Prostate gland (tissue), 2 donors: ENCODE measurements at regions not wholly inside any gene's neighbourhood (a gene's known extent, or its start where the extent isn't known, plus 50 kb on each side); places are given as distances from the start of the nearest gene placed in this dataset.

Experiments used
- DNase-seq: peaks from one replicate; pipeline ENCODE4 v3.0.0-alpha.2; 2019; ENCODE audit warnings: low spot score
- H3K27ac ChIP-seq, 2 donors: fragments of 200-600 bp; sonication (generic); 2 replicates each; pipeline ENCODE4 v1.5.1; 2017 to 2019
- H3K27me3 ChIP-seq: fragments of 200-600 bp; sonication (generic); replicated peaks from 2 replicates; pipeline ENCODE4 v1.5.1; 2019; ENCODE audit not compliant: insufficient read depth
- H3K36me3 ChIP-seq, 2 donors: fragments of 200-600 bp; sonication (generic); 1 replicate in 1 of 2; 2 replicates in 1 of 2; pipeline versions ENCODE4 v1.5.1 to v1.8.1; 2017 to 2019
- H3K4me1 ChIP-seq: fragments of 200-600 bp; sonication (generic); replicated peaks from 2 replicates; pipeline ENCODE4 v1.5.1; 2019
- H3K4me3 ChIP-seq, 2 donors: fragments of 200-600 bp; sonication (generic); 2 replicates each; pipeline ENCODE4 v1.5.1; 2017 to 2019
- H3K9me3 ChIP-seq: fragments of 200-600 bp; sonication (generic); 2 replicates; pipeline ENCODE4 v1.5.1; 2017
- POLR2A ChIP-seq: fragments of 450-650 bp; IDR thresholded peaks from one replicate; pipeline ENCODE4 v1.6.1; 2016; ENCODE audit warnings: antibody characterized with exemption, mild to moderate bottlenecking
- POLR2AphosphoS5 ChIP-seq: sonication (generic); formaldehyde crosslinking; IDR thresholded peaks from one replicate; pipeline ENCODE4 v1.6.1; 2017; ENCODE audit warnings: antibody characterized with exemption
- WGBS: methylation state at CpG from one replicate; pipeline ENCODE4 v1.1.5; 2018; 5-methylcytosine and 5-hydroxymethylcytosine counted together
- intact Hi-C: fragments of 100-400 bp; cut with DNase I; formaldehyde crosslinking; loops from one replicate; pipeline ENCODE4 v1.14.2; 2022
- TF ChIP-seq, protein P1 (sequence below), 4 experiments: fragments of 200-600 bp in 2 of 4; fragments of 450-650 bp in 2 of 4; sonication (generic) in 2 of 4; IDR thresholded peaks; 1 replicate in 3 of 4; 2 replicates in 1 of 4; pipeline ENCODE4 v1.5.1; 2016 to 2019; ENCODE audit warnings: antibody characterized with exemption in 4 of 4, mild to moderate bottlenecking in 2 of 4, moderate library complexity in 2 of 4

DNA sequence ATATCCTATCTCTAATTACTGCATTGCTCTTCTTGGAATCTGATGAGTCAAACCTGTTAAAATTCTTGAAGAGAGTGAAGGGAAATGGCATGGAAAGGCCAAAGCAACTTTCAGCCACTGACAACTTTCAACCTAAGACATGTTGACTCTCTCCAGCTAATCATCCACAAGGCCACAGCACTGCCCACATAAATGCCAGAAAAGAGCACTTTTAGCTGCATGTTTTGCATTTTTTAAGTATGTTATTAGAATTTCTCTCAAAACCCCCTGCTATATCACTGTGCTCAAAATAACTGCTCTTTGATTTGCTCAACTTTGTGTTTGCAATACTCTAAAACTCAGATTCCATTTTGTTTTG is 352.5 kb downstream of the ADGRL2 start:
- Histone ChIP-seq H3K27me3 (no peaks in the 10 kb centered on the region), H3K4me1 (no peaks in the 10 kb centered on the region), H3K9me3 (no peaks in the 10 kb centered on the region), H3K4me3 (no peak overlapping the region), H3K36me3 (no peaks in the 10 kb centered on the region), H3K27ac (no peak overlapping the region)
- intact Hi-C loops, result no loop called here
- TF ChIP-seq POLR2AphosphoS5 (no peak), POLR2A (no peak)
- TF ChIP-seq, protein P1, sequence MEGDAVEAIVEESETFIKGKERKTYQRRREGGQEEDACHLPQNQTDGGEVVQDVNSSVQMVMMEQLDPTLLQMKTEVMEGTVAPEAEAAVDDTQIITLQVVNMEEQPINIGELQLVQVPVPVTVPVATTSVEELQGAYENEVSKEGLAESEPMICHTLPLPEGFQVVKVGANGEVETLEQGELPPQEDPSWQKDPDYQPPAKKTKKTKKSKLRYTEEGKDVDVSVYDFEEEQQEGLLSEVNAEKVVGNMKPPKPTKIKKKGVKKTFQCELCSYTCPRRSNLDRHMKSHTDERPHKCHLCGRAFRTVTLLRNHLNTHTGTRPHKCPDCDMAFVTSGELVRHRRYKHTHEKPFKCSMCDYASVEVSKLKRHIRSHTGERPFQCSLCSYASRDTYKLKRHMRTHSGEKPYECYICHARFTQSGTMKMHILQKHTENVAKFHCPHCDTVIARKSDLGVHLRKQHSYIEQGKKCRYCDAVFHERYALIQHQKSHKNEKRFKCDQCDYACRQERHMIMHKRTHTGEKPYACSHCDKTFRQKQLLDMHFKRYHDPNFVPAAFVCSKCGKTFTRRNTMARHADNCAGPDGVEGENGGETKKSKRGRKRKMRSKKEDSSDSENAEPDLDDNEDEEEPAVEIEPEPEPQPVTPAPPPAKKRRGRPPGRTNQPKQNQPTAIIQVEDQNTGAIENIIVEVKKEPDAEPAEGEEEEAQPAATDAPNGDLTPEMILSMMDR (IDR thresholded peaks at IDR 0.05), result no peak
- no peak for DNase-seq

- no peaks in the 10 kb centered on the region for H3K9me3 ChIP-seq
- no peak for DNase-seq
- 53% methylated on average over 5 of the region's 5 CpGs for WGBS
- no peaks in the 10 kb centered on the region for H3K4me1 ChIP-seq
- intact Hi-C loops, result no loop called here
- no peak overlapping the region for H3K4me3 ChIP-seq
- no peaks in the 10 kb centered on the region for H3K36me3 ChIP-seq
- TF ChIP-seq POLR2A, result no peak
- TF ChIP-seq, protein P1 (IDR thresholded peaks at IDR 0.05), result no peak
- no peak for TF ChIP-seq POLR2AphosphoS5
- H3K27ac ChIP-seq, result no peak overlapping the region
- H3K27me3 ChIP-seq, result no peaks in the 10 kb centered on the region
Observed at GRCh38 chr1:82152356-82153271, 351.9 kb downstream of the ADGRL2 start.

DNA sequence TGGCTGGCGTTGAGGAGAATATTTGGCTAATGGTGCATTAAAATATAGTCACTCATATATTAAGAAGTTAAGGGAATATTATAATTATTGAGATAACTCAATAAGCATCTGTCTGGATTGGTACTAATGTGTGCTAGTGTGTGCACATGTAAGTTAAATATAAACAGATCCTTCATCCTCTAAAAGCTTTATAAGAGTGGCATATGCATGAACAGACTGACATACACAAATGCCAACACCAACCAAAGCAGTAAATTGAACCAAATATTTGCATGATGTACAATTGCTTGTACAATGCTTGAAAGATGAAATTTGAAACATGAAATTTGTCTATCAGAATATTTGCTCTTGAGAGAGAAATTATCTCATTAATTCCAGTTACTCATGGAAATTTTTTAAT is 344.9 kb downstream of the ADGRL2 start:
- no peaks in the 10 kb centered on the region for H3K4me1 ChIP-seq
- no peak overlapping the region for H3K27ac ChIP-seq
- no peak overlapping the region for H3K4me3 ChIP-seq
- TF ChIP-seq POLR2AphosphoS5 (no peak), POLR2A (no peak)
- TF ChIP-seq, protein P1 (IDR thresholded peaks at IDR 0.05), result no peak
- no peaks in the 10 kb centered on the region for H3K27me3 ChIP-seq
- WGBS, result 90% methylated on average over 1 of the region's 1 CpG
- no peaks in the 10 kb centered on the region for H3K36me3 ChIP-seq
- no peaks in the 10 kb centered on the region for H3K9me3 ChIP-seq
- intact Hi-C loops, result no loop called here
- DNase-seq, result no peak

GRCh38 chr1:82143108-82143833 is 342.5 kb downstream of the ADGRL2 start:
- no peak for DNase-seq
- Histone ChIP-seq H3K9me3 (no peaks in the 10 kb centered on the region), H3K27ac (no peak overlapping the region), H3K27me3 (no peaks in the 10 kb centered on the region), H3K4me3 (no peak overlapping the region), H3K4me1 (no peaks in the 10 kb centered on the region), H3K36me3 (no peaks in the 10 kb centered on the region)
- TF ChIP-seq POLR2AphosphoS5 (no peak), POLR2A (no peak)
- TF ChIP-seq, protein P1 (IDR thresholded peaks at IDR 0.05), result no peak
- intact Hi-C loops, result no loop called here
- 86% methylated on average over 3 of the region's 3 CpGs for WGBS
